ENCODE measurements at regions not wholly inside any gene's neighbourhood (a gene's known extent, or its start where the extent isn't known, plus 50 kb on each side); places are given as distances from the start of the nearest gene placed in this dataset.

- Histone ChIP-seq H3K4me1 (no peaks in the 10 kb centered on the region), H3K9me3 (no peaks in the 10 kb centered on the region), H3K36me3 (no peaks in the 10 kb centered on the region), H3K27ac (no peak overlapping the region), H3K27me3 (no peaks in the 10 kb centered on the region), H3K4me3 (no peak overlapping the region)
- no peak for TF ChIP-seq CTCF (IDR thresholded peaks at IDR 0.05)
- DNase-seq = no peak
- no peak for ATAC-seq
- intact Hi-C loops (cut with DNase I) = no loop called here
These were observed 312.6 kb upstream of the KIF2A start for GRCh38 chr5:61993295-61993927.

DNA sequence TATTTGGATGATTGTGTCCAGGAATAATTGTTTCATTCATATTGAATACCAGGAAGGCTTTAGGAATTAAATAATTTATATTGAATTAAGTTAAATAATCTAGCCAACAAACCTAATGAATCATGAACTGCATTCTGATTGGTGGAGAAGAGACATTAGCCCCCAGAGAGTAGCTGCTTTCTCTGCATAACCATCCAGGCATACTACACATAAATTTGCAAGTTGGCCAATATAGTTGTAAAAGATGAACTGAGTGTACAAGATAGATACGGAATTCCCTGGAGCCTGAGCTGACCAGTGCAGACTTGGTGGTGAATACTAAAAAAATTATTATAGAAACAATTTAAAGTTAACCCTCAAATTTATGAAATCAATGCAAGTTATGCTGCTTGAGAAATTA, 311.8 kb upstream of the KIF2A start:
- Histone ChIP-seq H3K4me1 (no peaks in the 10 kb centered on the region), H3K9me3 (no peaks in the 10 kb centered on the region), H3K27ac (no peak overlapping the region), H3K4me3 (no peak overlapping the region), H3K36me3 (no peaks in the 10 kb centered on the region), H3K27me3 (no peaks in the 10 kb centered on the region)
- intact Hi-C loops (cut with DNase I) = no loop called here
- no peak for TF ChIP-seq CTCF (IDR thresholded peaks at IDR 0.05)
- DNase-seq (no peak), ATAC-seq (no peak)

- Histone ChIP-seq H3K4me3 (no peak overlapping the region), H3K9me3 (no peaks in the 10 kb centered on the region), H3K36me3 (no peaks in the 10 kb centered on the region), H3K27ac (no peak overlapping the region), H3K4me1 (no peaks in the 10 kb centered on the region), H3K27me3 (no peaks in the 10 kb centered on the region)
- ATAC-seq = no peak
- no peak for TF ChIP-seq CTCF (IDR thresholded peaks at IDR 0.05)
- no peak for DNase-seq
- intact Hi-C loops (cut with DNase I) = no loop called here
These were observed 310.5 kb upstream of the KIF2A start for GRCh38 chr5:61995486-61995885.

DNA sequence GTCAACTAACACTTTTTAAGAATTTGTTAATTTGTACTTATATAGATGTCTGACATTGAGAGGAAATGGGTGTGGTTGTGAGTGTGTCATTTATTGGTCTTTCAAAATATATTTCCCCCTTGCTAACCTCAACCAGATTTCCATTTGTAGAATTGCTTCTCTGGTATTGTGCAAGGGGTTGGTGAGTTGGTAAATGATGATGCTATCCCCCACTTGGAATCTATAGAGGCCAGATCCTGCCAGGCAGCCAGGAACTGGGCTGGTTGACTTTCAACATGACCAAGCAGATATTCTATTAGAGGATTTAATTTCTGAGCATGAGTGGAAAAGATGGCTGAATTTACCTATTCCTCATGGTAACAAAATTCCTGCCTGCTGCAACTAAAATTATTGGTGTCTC, 306.6 kb upstream of the KIF2A start:
- Histone ChIP-seq H3K4me1 (no peaks in the 10 kb centered on the region), H3K36me3 (no peaks in the 10 kb centered on the region), H3K4me3 (no peak overlapping the region), H3K27me3 (no peaks in the 10 kb centered on the region), H3K9me3 (no peaks in the 10 kb centered on the region), H3K27ac (no peak overlapping the region)
- intact Hi-C loops (cut with DNase I) = no loop called here
- ATAC-seq (no peak), DNase-seq (no peak)
- no peak for TF ChIP-seq CTCF (IDR thresholded peaks at IDR 0.05)

- no peak overlapping the region for H3K4me3 ChIP-seq
These were observed 305.4 kb upstream of the KIF2A start for GRCh38 chr5:62000646-62001045.

More at GRCh38 chr5:62000646-62001045, 305.4 kb upstream of the KIF2A start:
- DNase-seq = no peak
- TF ChIP-seq CTCF (IDR thresholded peaks at IDR 0.05) = no peak
- H3K4me1 ChIP-seq = no peaks in the 10 kb centered on the region
- no peaks in the 10 kb centered on the region for H3K36me3 ChIP-seq
- intact Hi-C loops (cut with DNase I) = no loop called here
- H3K9me3 ChIP-seq = no peaks in the 10 kb centered on the region
- no peak for ATAC-seq
- H3K27me3 ChIP-seq = no peaks in the 10 kb centered on the region
- H3K27ac ChIP-seq = no peak overlapping the region
